Stimulated activated CD8-positive, alpha-beta memory T cell treated with anti-CD3 and anti-CD28 coated beads, Interleukin-7, amount 100 ng/mL, for 48 hours (primary cell): ENCODE measurements at regions not wholly inside any gene's neighbourhood (a gene's known extent, or its start where the extent isn't known, plus 50 kb on each side); places are given as distances from the start of the nearest gene placed in this dataset.
"Not testable (repeated sequence)": the region's sequence is repeated elsewhere in the genome, so short reads cannot be mapped to it uniquely, and the experiment has no call there.

Source experiments
- DNase-seq, 2 donors: peaks; one replicate each; pipeline ENCODE4 v3.0.0-alpha.2; 2020; ENCODE audit warnings: low read depth in 1 of 2; ENCODE audit errors: extremely low read depth in 1 of 2

- DNase-seq, result no peak
Measured at GRCh38 chrX:46235778-46236177, 309.4 kb downstream of the ZNF674 start.

- no peak for DNase-seq
Measured at GRCh38 chrX:46234775-46235174, 310.4 kb downstream of the ZNF674 start.

- no peak for DNase-seq
Measured at GRCh38 chrX:46228389-46228788, 316.8 kb downstream of the ZNF674 start.

GRCh38 chrX:46226422-46226821 is 318.8 kb downstream of the ZNF674 start:
- no peak for DNase-seq

- DNase-seq, result not testable (repeated sequence)
Measured at GRCh38 chrX:46223499-46223898, 321.7 kb downstream of the ZNF674 start.

- DNase-seq, result no peak
Measured at GRCh38 chrX:46220822-46221221, 324.4 kb downstream of the ZNF674 start.

- DNase-seq, result no peak
Measured at GRCh38 chrX:46218373-46218772, 326.8 kb downstream of the ZNF674 start.

- DNase-seq, result no peak
Measured at GRCh38 chrX:46216406-46216805, 328.8 kb downstream of the ZNF674 start.

GRCh38 chrX:46211079-46211478 is 334.1 kb downstream of the ZNF674 start:
- no peak for DNase-seq

GRCh38 chrX:46209768-46210167 is 335.5 kb downstream of the ZNF674 start:
- no peak for DNase-seq

- DNase-seq, result no peak
Measured at GRCh38 chrX:46209037-46209436, 336.2 kb downstream of the ZNF674 start.

- DNase-seq, result no peak
Measured at GRCh38 chrX:46208225-46208854, 336.9 kb downstream of the ZNF674 start.

GRCh38 chrX:46204721-46205422 is 340.3 kb downstream of the ZNF674 start:
- DNase-seq, result no peak

- DNase-seq, result no peak
Measured at GRCh38 chrX:46202733-46203514, 342.3 kb downstream of the ZNF674 start.

- DNase-seq, result no peak
Measured at GRCh38 chrX:46200413-46200812, 344.8 kb downstream of the ZNF674 start.

GRCh38 chrX:46198858-46199257 is 346.4 kb downstream of the ZNF674 start:
- no peak for DNase-seq

- not testable (repeated sequence) for DNase-seq
Measured at GRCh38 chrX:46186811-46187106, 358.5 kb downstream of the ZNF674 start.

- DNase-seq, result no peak
Measured at GRCh38 chrX:46185923-46186810, 359.1 kb downstream of the ZNF674 start.

- no peak for DNase-seq
Measured at GRCh38 chrX:46184749-46185148, 360.5 kb downstream of the ZNF674 start.

- DNase-seq, result peak in 1 of 2 donors; percentile 5
Measured at GRCh38 chrX:46180258-46180687, 364.9 kb downstream of the ZNF674 start.

- no peak for DNase-seq
Measured at GRCh38 chrX:46179748-46180147, 365.5 kb downstream of the ZNF674 start.
